Neural progenitor cell (in vitro differentiated cells): ENCODE measurements at regions not wholly inside any gene's neighbourhood (a gene's known extent, or its start where the extent isn't known, plus 50 kb on each side); places are given as distances from the start of the nearest gene placed in this dataset.

Source experiments
- CTCF ChIP-seq: fragments of 200-600 bp; sonication (generic); IDR thresholded peaks from 2 replicates; pipeline ENCODE4 v1.5.1; 2017; ENCODE audit warnings: antibody characterized with exemption, mild to moderate bottlenecking
- EZH2phosphoT487 ChIP-seq: fragments of 200-600 bp; sonication (generic); IDR thresholded peaks from 2 replicates; pipeline ENCODE4 v1.6.1; 2017; ENCODE audit warnings: antibody characterized with exemption

- TF ChIP-seq CTCF (no peak), EZH2phosphoT487 (no peak)
These were observed 239.2 kb upstream of the DDX53 start for GRCh38 chrX:22760513-22761057.
